PC-3 (cell line): ENCODE measurements at regions not wholly inside any gene's neighbourhood (a gene's known extent, or its start where the extent isn't known, plus 50 kb on each side); places are given as distances from the start of the nearest gene placed in this dataset.
A peak's percentile ranks its signal among the peaks of the same experiment; 100 is the strongest.

Experiments
- ATAC-seq: fragments of 200-7000 bp; cut with Tn5 transposase; 2 replicates; pipeline ENCODE4 v1.9.1; 2020; ENCODE audit warnings: mild to moderate bottlenecking, moderate library complexity
- BruUV-seq: library from RNA; stranded (reverse); fragments of 400-500 nt; replicated peaks from 2 replicates; lab custom pipeline; 2021; lab: Mats Ljungman, UMichigan
- CTCF ChIA-PET: fragments of 300-600 bp; sonication (Branson Sonifier 250); formaldehyde crosslinking; loops from one replicate; lab custom pipeline; 2022; ENCODE audit warnings: antibody characterized with exemption; lab: Charles Lee
- POLR2A ChIA-PET: fragments of 300-600 bp; sonication (Branson Sonifier 250); formaldehyde crosslinking; loops from one replicate; lab custom pipeline; 2022; ENCODE audit warnings: antibody characterized with exemption; ENCODE audit not compliant: unreplicated experiment; lab: Charles Lee
- DNase-seq: peaks from one replicate; pipeline ENCODE4 v3.0.0-alpha.2; 2015
- H2AFZ ChIP-seq: fragments of 300-600 bp; sonication (generic); 2 replicates; pipeline ENCODE4 v1.6.0; 2016; ENCODE audit warnings: antibody characterized with exemption, low read length
- H3F3A ChIP-seq: fragments of 300-600 bp; sonication (generic); one replicate; pipeline ENCODE4 v1.6.0; 2017; ENCODE audit warnings: antibody characterized with exemption, low read length, control low read depth, mild to moderate bottlenecking; ENCODE audit not compliant: unreplicated experiment
- H3K27ac ChIP-seq: fragments of 300-600 bp; sonication (generic); 2 replicates; pipeline ENCODE4 v1.5.1; 2016; ENCODE audit warnings: mild to moderate bottlenecking, low read length
- H3K27me3 ChIP-seq: fragments of 300-600 bp; sonication (generic); 2 replicates; pipeline ENCODE4 v1.6.1; 2016; ENCODE audit warnings: low read length, mixed read lengths
- H3K36me3 ChIP-seq: fragments of 300-600 bp; sonication (generic); 2 replicates; pipeline ENCODE4 v1.6.1; 2016; ENCODE audit warnings: low read depth, mixed run types, low read length, mixed read lengths
- H3K4me1 ChIP-seq: fragments of 300-600 bp; sonication (generic); 2 replicates; pipeline ENCODE4 v1.5.1; 2016; ENCODE audit warnings: low read length; ENCODE audit not compliant: insufficient read depth
- H3K4me2 ChIP-seq: fragments of 300-600 bp; sonication (generic); 2 replicates; pipeline ENCODE4 v1.6.0; 2016; ENCODE audit warnings: low read length
- H3K4me3 ChIP-seq: fragments of 300-600 bp; sonication (generic); 2 replicates; pipeline ENCODE4 v1.5.1; 2016; ENCODE audit warnings: mild to moderate bottlenecking, low read length, mixed read lengths
- H3K79me2 ChIP-seq: fragments of 300-600 bp; sonication (generic); 2 replicates; pipeline ENCODE4 v1.6.1; 2017; ENCODE audit warnings: low read length, mixed read lengths
- H3K9ac ChIP-seq: fragments of 300-600 bp; sonication (generic); 2 replicates; pipeline ENCODE4 v1.6.0; 2016; ENCODE audit warnings: mild to moderate bottlenecking, low read length
- H3K9me2 ChIP-seq: fragments of 300-600 bp; sonication (generic); replicated peaks from 2 replicates; pipeline ENCODE4 v1.6.1; 2016; ENCODE audit warnings: mixed run types, low read length, mixed read lengths
- H3K9me3 ChIP-seq: fragments of 300-600 bp; sonication (generic); 2 replicates; pipeline ENCODE4 v1.6.1; 2016; ENCODE audit warnings: low read length, mixed read lengths
- H4K20me1 ChIP-seq: fragments of 300-600 bp; sonication (generic); 2 replicates; pipeline ENCODE4 v1.6.1; 2016; ENCODE audit warnings: low read length, mixed read lengths
- CTCF ChIP-seq: fragments of 300-600 bp; sonication (generic); conservative IDR thresholded peaks from 2 replicates; pipeline ENCODE4 v1.5.1; 2017; ENCODE audit warnings: antibody characterized with exemption, low read depth, mild to moderate bottlenecking, low read length
- EZH2 ChIP-seq: fragments of 300-600 bp; sonication (generic); IDR thresholded peaks from one replicate; pipeline ENCODE4 v1.6.1; 2017; ENCODE audit warnings: antibody characterized with exemption, mild to moderate bottlenecking, low read length; ENCODE audit not compliant: unreplicated experiment
- EZH2phosphoT487 ChIP-seq: fragments of 300-600 bp; sonication (generic); IDR thresholded peaks from 2 replicates; pipeline ENCODE4 v1.6.1; 2018; ENCODE audit warnings: mild to moderate bottlenecking, antibody characterized with exemption, low read length, borderline replicate concordance
- intact Hi-C: fragments of 100-400 bp; cut with micrococcal nuclease; formaldehyde crosslinking; loops from 2 replicates; pipeline ENCODE4 v1.9.0; 2023

DNA sequence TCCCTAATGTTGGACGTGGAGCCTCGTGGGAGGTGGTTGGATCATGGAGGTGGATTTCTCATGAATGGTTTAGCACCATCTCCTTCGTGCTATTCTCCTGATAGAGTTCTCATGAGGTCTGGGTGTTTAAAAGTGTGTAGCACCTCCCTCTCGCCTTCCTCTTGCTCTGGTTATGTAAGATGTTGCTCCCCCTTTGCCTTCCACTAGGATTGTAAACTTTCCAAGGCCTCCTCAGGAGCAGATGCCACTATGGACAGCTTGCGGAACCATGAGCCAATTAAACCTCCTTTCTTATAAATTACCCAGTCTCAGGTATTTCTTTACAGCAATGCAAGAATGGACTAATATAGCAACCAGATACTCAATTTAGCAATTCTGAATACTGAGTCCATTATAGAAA, 82.4 kb upstream of the PELI1 start:
- no TSS peak for BruUV-seq
- ATAC-seq (no peak), DNase-seq (no peak)
- intact Hi-C loops = loop anchor here (5.0 kb wide), 1 partner anchor 439 kb away; no protein-coding TSS in a partner anchor
- no peaks in the 10 kb centered on the region for H3K9me2 ChIP-seq
- no peaks in the 10 kb centered on the region for H3K4me1 ChIP-seq
- ChIA-PET POLR2A (no interaction called here), CTCF (no interaction called here)
- H3K4me3 ChIP-seq = no peak overlapping the region
- no peaks in the 10 kb centered on the region for H3K79me2 ChIP-seq
- no peak overlapping the region for H3K27ac ChIP-seq
- no peaks in the 10 kb centered on the region for H4K20me1 ChIP-seq
- no peaks in the 10 kb centered on the region for H3F3A ChIP-seq
- TF ChIP-seq CTCF = no peak
- no peak for TF ChIP-seq EZH2
- TF ChIP-seq EZH2phosphoT487 = no peak
- no peak overlapping the region for H3K4me2 ChIP-seq
- no peak overlapping the region for H3K9ac ChIP-seq
- H3K27me3 ChIP-seq = no peaks in the 10 kb centered on the region
- H3K9me3 ChIP-seq = no peaks in the 10 kb centered on the region
- H2AFZ ChIP-seq = no peak overlapping the region
- no peaks in the 10 kb centered on the region for H3K36me3 ChIP-seq

GRCh38 chr2:64227603-64228125, 83.4 kb upstream of the PELI1 start:
- CTCF ChIA-PET = interaction anchor here (0.7 to 1.4 kb wide), 2 partner anchors 70 to 85 kb away, joined by 3 to 4 read pairs; no protein-coding TSS in a partner anchor
- peak overlapping the region; percentile 87 for H3K4me2 ChIP-seq
- H3K79me2 ChIP-seq = no peaks in the 10 kb centered on the region
- no peaks in the 10 kb centered on the region for H3K9me3 ChIP-seq
- BruUV-seq = no TSS peak
- intact Hi-C loops = loop anchor here (5.0 kb wide), 1 partner anchor 440 kb away; no protein-coding TSS in a partner anchor
- H3K27me3 ChIP-seq = no peaks in the 10 kb centered on the region
- H3F3A ChIP-seq = no peaks in the 10 kb centered on the region
- peak overlapping the region; percentile 91 for H2AFZ ChIP-seq
- no peak for ATAC-seq
- H3K4me1 ChIP-seq = no peaks in the 10 kb centered on the region
- no peak for DNase-seq
- no peaks in the 10 kb centered on the region for H3K36me3 ChIP-seq
- no peaks in the 10 kb centered on the region for H4K20me1 ChIP-seq
- no peak overlapping the region for H3K27ac ChIP-seq
- H3K4me3 ChIP-seq = peak overlapping the region; percentile 72
- POLR2A ChIA-PET = no interaction called here
- H3K9me2 ChIP-seq = no peaks in the 10 kb centered on the region
- TF ChIP-seq EZH2 (no peak), CTCF (no peak), EZH2phosphoT487 (no peak)
- no peak overlapping the region for H3K9ac ChIP-seq

GRCh38 chr2:64228126-64228678, 84.0 kb upstream of the PELI1 start:
- H3K79me2 ChIP-seq = no peaks in the 10 kb centered on the region
- no peak overlapping the region for H3K9ac ChIP-seq
- peak overlapping the region; percentile 87 for H3K4me2 ChIP-seq
- H3K4me1 ChIP-seq = no peaks in the 10 kb centered on the region
- H3K27ac ChIP-seq = no peak overlapping the region
- H2AFZ ChIP-seq = peak overlapping the region; percentile 91
- peak; percentile 67 for DNase-seq
- peak overlapping the region; percentile 72 for H3K4me3 ChIP-seq
- TF ChIP-seq EZH2 = no peak
- no peak for TF ChIP-seq CTCF
- no peak for TF ChIP-seq EZH2phosphoT487
- no TSS peak for BruUV-seq
- intact Hi-C loops = loop anchor here (5.0 kb wide), 1 partner anchor 441 kb away; no protein-coding TSS in a partner anchor
- H3K27me3 ChIP-seq = no peaks in the 10 kb centered on the region
- H3K36me3 ChIP-seq = no peaks in the 10 kb centered on the region
- CTCF ChIA-PET = interaction anchor here (0.7 to 1.4 kb wide), 2 partner anchors 70 to 84 kb away, joined by 3 to 4 read pairs; no protein-coding TSS in a partner anchor
- H3K9me3 ChIP-seq = no peaks in the 10 kb centered on the region
- POLR2A ChIA-PET = interaction anchor here (0.6 kb wide), 1 partner anchor 999 kb away, joined by 5 read pairs; no protein-coding TSS in a partner anchor
- no peaks in the 10 kb centered on the region for H3K9me2 ChIP-seq
- no peaks in the 10 kb centered on the region for H4K20me1 ChIP-seq
- ATAC-seq = peak; percentile 97
- no peaks in the 10 kb centered on the region for H3F3A ChIP-seq
